Epidermal melanocyte (primary cell): ENCODE measurements at regions not wholly inside any gene's neighbourhood (a gene's known extent, or its start where the extent isn't known, plus 50 kb on each side); places are given as distances from the start of the nearest gene placed in this dataset.
"Not testable (repeated sequence)": the region's sequence is repeated elsewhere in the genome, so short reads cannot be mapped to it uniquely, and the experiment has no call there.

Experiments used
- DNase-seq: peaks from one replicate; pipeline ENCODE4 v3.0.0; 2011; ENCODE audit warnings: low spot score; ENCODE audit not compliant: insufficient read length

GRCh38 chr21:19340954-19341353 lies 937.4 kb upstream of the TMPRSS15 start:
- no peak for DNase-seq

DNA sequence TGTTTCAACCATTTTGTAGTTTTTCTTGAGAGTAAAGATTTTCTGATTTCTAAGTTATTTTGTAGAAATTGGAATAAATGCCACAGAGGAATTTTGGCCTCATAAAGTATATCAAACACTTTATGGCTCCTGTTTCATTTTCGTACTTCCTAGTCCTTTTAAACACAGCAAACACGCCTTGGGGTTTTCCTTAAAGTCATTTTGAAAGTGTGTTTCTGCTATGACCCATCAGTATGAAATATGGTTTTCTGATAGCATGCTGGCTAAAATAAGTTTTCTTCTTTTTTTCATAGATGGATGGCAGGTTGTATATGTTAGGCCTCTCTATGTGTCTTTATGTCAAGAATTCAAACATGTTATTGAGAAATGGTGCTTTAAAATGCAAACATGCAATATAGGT lies 940.1 kb upstream of the TMPRSS15 start:
- no peak for DNase-seq

DNA sequence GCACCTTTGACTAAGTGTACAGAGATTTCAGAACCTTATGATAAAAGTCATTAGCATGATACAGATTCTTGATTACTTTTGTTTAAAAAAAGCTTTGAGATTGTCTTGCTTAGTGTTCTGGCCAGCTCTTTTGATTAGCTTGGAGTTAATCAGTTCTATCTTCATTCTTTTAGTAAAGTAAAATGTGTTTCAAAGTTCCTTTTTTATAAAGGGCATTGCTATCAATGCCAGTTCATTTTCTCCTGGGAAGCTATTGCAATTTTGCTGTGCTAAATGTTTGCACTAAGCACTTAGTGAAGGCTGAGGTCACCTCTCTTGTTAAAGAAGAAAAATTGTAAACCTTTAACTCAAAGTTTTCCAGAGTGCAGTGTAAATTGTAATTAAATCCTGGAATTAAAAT lies 946.7 kb upstream of the TMPRSS15 start:
- DNase-seq = no peak

DNA sequence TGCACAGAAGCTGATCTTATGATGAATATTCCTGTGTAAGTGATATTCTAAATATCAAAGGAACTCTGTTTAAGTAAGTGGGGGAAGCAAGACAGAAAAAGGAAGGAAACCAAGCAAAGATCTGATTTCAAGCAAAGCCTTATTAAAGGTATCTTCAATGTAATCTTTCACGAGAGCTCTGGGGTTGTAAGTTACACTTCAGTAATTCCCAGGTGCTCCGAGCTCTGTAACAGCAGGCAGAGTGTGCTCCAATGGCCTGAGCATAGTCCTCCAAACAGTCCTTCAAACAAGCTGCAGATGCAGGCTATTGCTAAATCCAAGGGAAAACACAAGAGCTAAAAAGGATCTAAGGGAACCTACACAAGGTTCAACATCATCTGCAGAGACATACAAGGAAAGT lies 949.7 kb upstream of the TMPRSS15 start:
- DNase-seq = no peak

DNA sequence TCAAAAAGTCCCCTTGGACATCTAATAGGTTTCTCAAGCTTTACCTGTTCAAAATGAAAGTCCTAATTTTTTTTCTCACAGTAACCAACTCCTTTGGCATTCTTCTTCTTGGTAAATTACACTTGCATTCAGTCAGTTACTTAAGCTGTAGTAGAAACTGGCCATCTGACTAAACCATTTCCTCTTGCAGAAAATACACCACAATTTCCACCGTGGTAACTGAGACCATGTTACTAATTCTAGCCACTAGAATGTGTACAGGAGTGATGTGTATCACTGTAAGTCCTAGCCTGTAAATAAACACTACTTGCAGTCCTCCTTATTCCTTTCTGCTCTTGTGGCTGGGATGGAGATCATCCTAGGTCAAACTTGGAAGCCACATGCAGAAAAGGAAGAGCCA lies 965.4 kb upstream of the TMPRSS15 start:
- no peak for DNase-seq

- no peak for DNase-seq
Observed at GRCh38 chr21:19392390-19392789, 988.8 kb upstream of the TMPRSS15 start.

DNA sequence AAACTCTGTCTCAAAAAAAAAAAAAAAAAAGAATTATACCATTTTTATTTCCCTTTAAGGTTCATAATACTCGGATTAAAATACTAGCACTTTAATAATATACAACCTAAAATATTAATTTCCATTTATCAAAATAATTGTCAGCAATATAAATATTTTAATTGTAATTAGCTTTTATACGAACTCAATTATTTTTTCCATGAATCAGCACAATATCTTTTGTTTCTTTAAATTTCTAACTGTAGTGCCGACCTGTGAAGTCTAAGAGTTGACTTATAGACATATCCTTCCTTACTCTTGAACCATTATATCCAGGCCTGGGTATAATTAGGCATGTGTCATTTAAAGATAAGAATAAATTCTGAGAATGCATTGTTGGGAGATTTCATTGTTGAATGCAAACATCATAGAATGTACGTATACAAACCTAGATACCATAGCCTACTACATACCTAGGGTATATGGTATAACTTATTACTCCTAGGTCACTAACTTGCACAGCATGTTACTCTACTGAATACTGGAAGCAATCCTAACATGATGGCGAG lies 996.7 kb upstream of the TMPRSS15 start:
- no peak for DNase-seq

GRCh38 chr21:19402870-19403269 lies 999.3 kb upstream of the TMPRSS15 start:
- DNase-seq = no peak

DNA sequence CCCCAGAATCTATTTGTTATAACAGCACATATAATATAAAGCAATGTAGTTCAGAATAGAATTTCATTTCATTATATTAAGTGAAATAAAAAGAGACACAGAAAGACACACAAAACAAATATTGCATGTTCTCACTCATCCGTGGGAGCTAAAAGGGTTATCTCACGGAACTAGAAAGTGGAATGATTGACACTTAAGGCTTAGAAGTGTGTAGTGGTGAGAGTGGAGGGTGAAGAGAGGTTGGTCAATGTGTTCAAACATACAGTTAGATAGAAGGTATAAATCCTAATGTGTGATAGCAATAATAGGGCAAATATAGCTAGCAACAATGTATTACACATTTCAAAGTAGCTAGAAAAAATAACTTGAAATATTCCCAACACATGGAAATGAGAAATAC lies 1001.7 kb upstream of the TMPRSS15 start:
- DNase-seq = no peak

DNA sequence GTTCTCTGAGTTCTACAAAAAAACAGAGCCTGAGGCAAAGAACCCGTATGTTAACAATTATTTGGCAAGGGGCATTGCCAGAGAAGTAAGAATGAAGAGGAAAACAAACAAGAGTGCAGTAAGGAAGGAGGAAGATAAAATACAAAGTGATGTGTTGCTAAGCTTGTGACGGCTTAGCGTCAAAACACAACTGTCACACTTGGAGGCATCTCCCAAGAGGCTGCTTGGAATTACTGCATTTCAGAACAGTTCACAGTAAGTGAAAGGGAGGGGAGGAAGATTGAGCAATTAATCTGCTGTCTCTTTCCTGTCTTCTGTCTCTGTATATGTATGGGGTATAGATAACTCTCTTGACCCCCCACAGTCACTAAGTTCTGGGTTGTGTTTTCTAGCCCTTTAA lies 1017.0 kb upstream of the TMPRSS15 start:
- DNase-seq = no peak

DNA sequence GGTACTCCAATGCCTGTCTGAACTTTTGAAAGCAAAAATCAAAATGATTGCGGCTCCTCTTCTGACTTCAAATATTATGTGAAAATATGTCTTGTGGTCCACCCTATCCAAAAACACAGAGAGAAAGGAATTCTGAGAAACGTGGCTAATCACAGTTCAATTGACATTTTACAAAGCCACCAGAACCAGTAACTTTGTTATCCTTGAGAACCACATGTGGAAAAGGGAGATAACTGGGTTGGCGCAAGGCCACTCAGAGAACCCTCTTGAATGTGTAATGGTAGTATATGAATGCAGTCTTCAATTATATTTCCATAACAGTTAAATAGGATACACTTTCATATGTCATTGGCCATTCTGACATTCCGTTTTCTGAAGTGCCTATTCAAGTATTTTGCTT lies 1030.0 kb upstream of the TMPRSS15 start:
- no peak for DNase-seq

- DNase-seq = no peak
Observed at GRCh38 chr21:19440792-19441655, 1037.4 kb upstream of the TMPRSS15 start.

DNA sequence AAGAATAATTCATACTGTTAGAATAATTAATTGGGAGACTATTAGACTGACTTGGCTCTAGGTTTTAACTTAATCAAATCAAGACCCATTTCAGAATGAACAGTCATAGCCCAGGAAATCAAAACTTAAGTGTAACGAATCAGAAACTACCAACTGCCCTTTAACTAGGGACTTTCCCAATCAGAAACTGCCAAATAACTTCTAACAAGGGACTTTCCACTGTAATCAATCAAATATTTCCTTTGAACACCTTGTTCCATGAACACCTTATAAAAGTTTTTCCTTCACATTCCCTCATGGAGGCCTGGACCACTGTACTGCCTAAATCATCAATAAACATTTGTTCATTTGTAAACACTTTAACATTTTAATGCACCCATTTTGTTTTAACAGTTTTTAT lies 1054.7 kb upstream of the TMPRSS15 start:
- DNase-seq = no peak

DNA sequence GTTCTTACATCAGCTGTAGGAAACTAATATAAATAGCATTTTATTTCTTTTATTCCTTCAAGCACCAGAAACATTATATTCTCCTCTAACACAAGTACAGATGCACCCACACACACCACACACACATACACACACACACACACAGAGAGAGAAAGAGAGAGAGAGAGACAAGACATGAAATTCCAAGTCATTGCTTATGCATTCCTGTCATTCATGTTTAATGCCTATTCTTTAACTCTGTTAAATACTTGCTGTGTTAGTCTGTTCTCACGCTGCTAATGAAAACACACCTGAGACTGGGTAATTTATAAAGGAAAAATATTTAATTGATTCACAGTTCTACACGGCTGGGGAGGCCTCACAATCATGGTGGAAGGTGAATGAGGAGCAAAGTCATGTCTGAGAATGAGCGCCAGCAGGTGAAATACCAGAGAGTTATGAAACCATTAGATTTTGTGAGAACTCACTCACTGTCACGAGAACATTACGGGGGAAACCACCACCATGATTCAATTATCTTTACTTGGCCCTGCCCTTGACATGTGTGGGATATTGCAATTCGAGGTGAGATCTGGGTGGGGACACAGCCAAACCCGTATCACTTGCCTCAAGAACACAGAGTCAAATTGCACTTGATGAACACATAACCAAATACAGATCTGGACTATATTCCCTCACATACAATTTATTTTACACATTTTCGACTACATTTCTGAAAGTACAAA lies 1058.1 kb upstream of the TMPRSS15 start:
- DNase-seq = no peak

- DNase-seq = no peak
Observed at GRCh38 chr21:19463966-19464365, 1060.4 kb upstream of the TMPRSS15 start.

DNA sequence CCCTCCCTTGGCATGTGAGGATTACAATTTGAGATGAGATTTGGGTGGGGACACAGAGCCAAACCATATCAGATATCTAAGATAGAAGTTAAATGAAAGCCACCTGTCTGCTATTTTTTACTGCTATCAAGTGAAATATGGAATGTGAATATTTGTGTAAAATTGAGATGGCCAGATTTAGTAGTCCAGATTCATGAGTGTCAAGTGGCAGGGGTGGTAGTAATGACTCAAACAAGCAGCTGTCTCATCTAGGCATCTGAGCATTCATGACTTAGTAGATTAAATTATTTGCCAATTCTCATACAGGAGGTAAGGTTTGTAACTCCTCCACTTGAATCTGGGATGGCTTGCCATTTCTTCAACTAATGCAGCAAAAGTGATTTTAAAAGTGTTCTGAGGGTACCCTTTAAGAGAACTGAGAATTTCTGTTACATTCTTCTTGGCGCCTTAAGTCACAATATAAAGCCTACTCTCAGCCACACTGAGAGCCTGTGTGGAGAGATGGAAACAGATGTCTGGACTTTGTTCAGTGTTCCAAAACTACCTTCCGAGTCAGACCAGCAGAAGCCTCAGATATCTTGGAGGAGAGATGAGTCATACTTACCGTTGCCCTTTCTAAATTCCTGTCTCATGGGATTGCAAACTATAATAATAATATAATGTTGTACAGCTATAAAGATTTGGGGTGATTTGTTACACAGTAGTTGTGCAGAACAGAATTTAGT lies 1065.6 kb upstream of the TMPRSS15 start:
- DNase-seq = no peak

GRCh38 chr21:19475525-19475924 lies 1071.9 kb upstream of the TMPRSS15 start:
- no peak for DNase-seq

- DNase-seq = no peak
Observed at GRCh38 chr21:19489930-19490329, 1086.3 kb upstream of the TMPRSS15 start.

DNA sequence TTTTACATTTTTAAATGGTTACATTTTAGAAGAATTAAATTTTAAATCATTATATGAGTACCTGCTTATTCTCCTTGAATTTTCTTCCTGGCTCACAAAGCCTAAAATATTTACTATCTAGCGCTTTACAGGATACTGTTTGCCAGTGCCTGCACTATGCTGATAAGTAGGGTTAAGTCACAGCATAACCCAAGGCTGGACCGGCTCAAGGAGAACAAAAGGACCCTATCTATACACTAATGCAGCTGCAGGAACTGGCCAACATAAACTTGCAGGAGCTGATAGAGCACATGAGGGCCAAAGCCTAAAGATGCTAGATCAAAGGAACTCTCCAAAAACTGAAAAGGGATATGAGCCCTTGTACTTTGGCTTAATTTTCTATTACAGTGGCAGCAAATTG lies 1086.9 kb upstream of the TMPRSS15 start:
- DNase-seq = no peak

DNA sequence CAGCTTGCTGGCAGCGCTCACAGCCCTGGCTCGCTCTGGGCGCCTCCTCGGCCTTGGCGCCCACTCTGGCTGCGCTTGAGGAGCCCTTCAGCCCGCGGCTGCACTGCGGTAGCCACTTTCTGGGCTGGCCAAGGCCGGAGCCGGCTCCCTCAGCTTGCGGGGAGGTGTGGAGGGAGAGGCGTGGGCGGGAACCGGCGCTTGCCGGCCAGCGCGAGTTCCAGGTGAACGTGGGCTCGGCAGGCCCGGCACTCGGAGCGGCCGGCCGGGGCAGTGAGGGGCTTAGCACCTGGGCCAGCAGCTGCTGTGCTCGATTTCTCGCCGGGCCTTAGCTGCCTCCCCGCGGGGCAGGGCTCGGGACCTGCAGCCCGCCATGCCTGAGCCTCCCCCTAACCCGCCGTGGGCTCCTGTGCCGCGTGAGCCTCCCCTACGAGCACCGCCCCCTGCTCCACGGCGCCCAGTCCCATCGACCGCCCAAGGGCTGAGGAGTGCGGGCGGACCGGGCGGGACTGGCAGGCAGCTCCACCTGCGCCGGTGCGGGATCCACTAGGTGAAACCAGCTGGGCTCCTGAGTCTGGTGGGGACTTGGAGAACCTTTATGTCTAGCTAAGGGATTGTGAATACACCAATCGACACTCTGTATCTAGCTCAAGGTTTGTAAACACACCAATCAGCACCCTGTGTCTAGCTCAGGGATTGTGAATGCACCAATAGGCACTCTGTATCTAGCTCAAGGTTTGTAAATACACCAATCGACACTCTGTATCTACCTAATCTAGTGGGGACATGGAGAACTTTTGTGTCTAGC lies 1090.1 kb upstream of the TMPRSS15 start:
- not testable (repeated sequence) for DNase-seq

DNA sequence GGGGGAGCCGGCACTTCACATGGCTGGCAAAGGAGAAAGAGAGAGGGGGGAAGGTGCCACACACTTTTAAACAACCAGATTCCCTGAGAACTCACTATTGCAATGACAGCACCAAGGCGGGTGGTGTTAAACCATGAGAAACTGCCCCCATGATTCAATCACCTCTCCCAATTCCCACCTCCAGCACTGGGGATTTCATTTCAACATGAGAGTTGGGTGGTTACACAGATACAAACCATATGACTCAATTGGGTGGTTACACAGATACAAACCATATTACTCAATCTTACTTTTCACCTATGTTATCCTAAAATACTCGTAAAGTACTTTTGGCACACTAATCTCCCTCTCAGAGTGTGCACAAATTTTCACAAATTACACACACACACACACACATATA lies 1097.5 kb upstream of the TMPRSS15 start:
- DNase-seq = no peak
